GM06990 (cell line): ENCODE measurements at regions not wholly inside any gene's neighbourhood (a gene's known extent, or its start where the extent isn't known, plus 50 kb on each side); places are given as distances from the start of the nearest gene placed in this dataset.
A peak's percentile ranks its signal among the peaks of the same experiment; 100 is the strongest.

ENCODE experiments used
- DNase-seq: peaks from one replicate; pipeline ENCODE4 v3.0.0-alpha.2; 2011; ENCODE audit not compliant: insufficient read length; ENCODE audit errors: extremely low read depth
- H3K27me3 ChIP-seq: replicated peaks from 2 replicates; pipeline ENCODE4 v1.6.0; 2011; ENCODE audit warnings: low read length; ENCODE audit not compliant: control insufficient read depth, insufficient read depth
- H3K36me3 ChIP-seq: 2 replicates; pipeline ENCODE4 v1.5.1; 2011; ENCODE audit warnings: low read length; ENCODE audit not compliant: control insufficient read depth, insufficient read depth
- H3K4me3 ChIP-seq: replicated peaks from 2 replicates; pipeline ENCODE4 v1.5.1; 2011; ENCODE audit warnings: low read depth, mild to moderate bottlenecking, control low read depth, low read length
- CTCF ChIP-seq: IDR thresholded peaks from 2 replicates; pipeline ENCODE4 v1.5.1; 2011; ENCODE audit warnings: low read length, control low read depth, mild to moderate bottlenecking, inconsistent platforms; ENCODE audit not compliant: insufficient read depth, poor library complexity, severe bottlenecking

DNA sequence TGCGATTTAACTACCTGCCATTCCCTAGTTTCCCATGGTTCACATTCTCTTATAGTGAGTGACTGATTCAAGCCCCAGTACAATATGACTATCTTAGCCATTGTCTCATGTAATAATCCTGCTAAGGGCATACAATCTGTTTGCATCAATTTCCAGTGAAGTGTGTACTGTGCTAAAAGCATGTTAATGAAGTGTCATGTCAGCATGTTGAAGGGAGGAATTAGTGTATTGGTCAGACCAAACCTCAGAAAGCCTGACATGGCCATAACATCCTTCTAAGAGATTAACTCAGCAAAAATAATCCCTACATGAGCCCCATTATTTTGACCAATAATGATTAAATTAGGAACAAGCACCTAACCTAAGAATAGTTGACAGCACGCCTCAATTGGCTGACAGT lies 442.4 kb downstream of the ENC1 start:
- Histone ChIP-seq H3K36me3 (no peaks in the 10 kb centered on the region), H3K4me3 (no peak overlapping the region), H3K27me3 (no peaks in the 10 kb centered on the region)
- no peak for TF ChIP-seq CTCF
- no peak for DNase-seq

DNA sequence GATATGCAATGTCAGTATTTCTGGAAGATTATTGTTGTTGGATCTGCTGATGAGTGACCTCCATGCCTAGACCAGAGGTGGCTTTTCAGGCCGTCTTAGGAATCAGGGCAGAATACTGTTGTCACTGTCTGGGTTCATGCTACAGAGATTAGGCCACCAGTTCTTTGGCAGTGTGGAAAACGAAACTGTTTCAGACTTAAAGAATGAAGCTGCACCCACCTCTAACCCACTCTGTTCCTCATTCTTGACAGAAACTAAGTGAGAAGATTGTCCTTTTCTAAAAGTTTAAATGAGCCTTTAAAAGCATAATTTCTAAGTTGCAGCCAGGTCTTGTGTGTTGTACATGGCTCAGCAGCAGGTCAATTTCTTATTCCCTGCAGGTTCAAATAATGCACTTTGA lies 444.3 kb downstream of the ENC1 start:
- peak; percentile 32 for DNase-seq
- no peak overlapping the region for H3K4me3 ChIP-seq
- H3K36me3 ChIP-seq, result no peaks in the 10 kb centered on the region
- no peak for TF ChIP-seq CTCF
- no peaks in the 10 kb centered on the region for H3K27me3 ChIP-seq

GRCh38 chr5:74194196-74194595 lies 446.3 kb downstream of the ENC1 start:
- H3K36me3 ChIP-seq, result no peaks in the 10 kb centered on the region
- TF ChIP-seq CTCF, result no peak
- no peaks in the 10 kb centered on the region for H3K27me3 ChIP-seq
- no peak for DNase-seq
- H3K4me3 ChIP-seq, result no peak overlapping the region

GRCh38 chr5:74192606-74193299 lies 447.8 kb downstream of the ENC1 start:
- Histone ChIP-seq H3K36me3 (no peaks in the 10 kb centered on the region), H3K4me3 (no peak overlapping the region), H3K27me3 (no peaks in the 10 kb centered on the region)
- DNase-seq, result no peak
- no peak for TF ChIP-seq CTCF

DNA sequence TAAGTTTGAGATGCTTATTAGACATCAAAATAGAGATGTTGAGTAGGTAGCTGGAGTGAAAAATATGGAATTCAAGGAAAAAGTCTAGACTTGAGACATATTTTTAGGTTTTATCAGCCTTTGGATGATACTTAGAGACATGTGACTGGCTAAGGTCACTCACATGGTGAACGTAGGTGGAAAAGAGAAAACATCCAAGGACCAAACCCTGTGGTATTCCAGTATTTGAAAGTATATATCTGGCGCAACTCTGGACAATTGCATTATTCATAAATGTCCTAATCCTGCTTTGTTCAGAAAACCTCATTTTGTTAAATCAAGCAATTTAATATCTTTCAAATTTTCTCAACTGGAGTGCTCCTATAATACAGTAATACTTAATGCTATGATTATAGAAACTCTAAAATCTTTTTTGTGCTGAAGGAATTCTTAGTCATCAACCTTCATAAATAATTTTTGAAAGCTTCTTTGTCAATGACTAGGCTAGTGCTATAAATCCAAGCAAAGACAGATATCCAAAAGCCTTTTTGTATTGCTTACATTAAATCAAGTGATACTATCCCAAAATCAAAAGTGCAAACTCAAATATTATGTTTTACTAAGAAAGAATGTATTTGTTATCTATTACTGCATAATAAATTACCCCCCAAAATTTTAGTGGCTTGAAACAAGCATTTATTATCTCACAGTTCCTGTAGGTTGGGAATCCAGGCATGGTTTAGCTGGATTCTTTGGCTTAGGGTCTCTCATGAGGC lies 452.0 kb downstream of the ENC1 start:
- Histone ChIP-seq H3K27me3 (no peaks in the 10 kb centered on the region), H3K36me3 (no peaks in the 10 kb centered on the region), H3K4me3 (no peak overlapping the region)
- TF ChIP-seq CTCF, result no peak
- DNase-seq, result no peak
